SW 1271 (cell line): ENCODE measurements at regions not wholly inside any gene's neighbourhood (a gene's known extent, or its start where the extent isn't known, plus 50 kb on each side); places are given as distances from the start of the nearest gene placed in this dataset.

Source experiments
- DNase-seq, 2 experiments: peaks; one replicate each; lab custom pipeline; 2025; lab: John Stamatoyannopoulos, UW

DNA sequence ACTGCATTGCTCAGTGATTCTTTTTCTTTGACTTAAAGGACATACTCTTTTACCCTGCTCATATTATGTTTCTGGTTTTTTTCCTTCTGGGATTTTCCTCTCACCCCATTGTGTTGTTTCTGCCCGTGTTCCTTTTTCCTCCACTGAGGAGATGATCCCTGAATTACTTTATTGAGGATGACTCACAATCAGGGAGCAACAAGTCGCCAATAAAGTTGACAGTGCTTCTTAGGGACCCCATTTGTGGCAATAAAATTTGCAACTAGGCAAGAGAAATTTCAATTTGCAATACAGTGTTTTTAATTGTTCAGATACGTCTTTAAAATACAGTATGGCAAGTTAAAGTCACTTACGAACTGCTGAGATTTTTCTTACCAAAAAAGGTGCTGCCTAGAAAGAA is 217.9 kb downstream of the SOX4 start:
- DNase-seq, result no peak

DNA sequence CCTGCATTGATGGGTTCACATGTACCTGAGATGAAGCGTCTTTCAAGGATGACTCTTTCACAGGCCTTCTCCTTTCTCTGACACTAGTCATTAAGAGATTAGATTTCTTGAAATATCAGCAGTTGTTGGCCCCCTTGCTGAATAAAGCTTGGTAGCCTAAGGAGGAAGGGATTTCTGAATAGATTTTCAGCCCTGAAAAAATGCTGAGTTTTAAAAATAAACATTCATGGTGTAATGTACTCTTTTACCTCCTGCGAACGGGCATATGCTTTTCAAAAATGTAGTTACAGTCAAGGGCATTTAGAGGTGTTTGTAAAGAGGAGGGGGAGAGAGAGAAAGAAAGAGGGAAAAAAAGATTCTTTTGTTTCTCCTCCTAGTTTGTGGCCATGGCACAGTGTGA is 222.7 kb downstream of the SOX4 start:
- no peak for DNase-seq

DNA sequence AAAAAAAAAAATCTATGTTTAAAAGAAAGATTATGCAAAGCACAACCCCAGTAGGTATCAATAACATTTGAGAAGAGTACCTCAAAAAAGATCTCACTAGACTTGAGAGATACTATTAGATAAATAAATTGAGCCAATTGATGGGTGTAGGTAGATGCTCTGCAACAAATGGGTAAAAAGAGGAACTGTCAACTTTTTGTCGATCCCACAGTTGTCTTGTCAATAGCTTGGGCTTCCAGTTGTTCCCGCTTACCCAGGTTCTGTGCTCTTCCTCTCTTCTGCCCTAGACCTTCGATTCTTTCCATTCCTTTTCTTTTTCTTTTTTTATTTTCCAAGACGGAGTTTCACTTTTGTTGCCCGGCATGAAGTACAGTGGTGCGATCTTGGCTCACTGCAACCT is 226.9 kb downstream of the SOX4 start:
- no peak for DNase-seq

DNA sequence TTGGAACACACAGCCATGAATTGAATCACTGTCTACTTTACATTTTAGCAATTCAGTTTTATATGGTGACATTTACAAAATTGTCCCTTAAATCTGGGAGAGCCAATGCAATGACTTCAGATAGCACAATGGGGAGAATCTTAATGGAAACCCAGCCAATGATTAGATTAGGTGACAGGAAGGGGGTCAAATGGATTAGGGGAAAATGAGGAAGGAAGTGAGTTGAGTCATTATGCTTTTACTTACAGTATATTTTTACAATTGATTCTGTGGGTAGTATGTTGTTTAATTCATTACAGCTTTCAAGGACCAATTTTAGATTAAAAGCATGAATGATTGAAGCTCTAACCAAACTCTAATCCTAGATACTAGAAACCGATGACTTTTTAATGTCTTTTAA is 229.8 kb downstream of the SOX4 start:
- no peak for DNase-seq

DNA sequence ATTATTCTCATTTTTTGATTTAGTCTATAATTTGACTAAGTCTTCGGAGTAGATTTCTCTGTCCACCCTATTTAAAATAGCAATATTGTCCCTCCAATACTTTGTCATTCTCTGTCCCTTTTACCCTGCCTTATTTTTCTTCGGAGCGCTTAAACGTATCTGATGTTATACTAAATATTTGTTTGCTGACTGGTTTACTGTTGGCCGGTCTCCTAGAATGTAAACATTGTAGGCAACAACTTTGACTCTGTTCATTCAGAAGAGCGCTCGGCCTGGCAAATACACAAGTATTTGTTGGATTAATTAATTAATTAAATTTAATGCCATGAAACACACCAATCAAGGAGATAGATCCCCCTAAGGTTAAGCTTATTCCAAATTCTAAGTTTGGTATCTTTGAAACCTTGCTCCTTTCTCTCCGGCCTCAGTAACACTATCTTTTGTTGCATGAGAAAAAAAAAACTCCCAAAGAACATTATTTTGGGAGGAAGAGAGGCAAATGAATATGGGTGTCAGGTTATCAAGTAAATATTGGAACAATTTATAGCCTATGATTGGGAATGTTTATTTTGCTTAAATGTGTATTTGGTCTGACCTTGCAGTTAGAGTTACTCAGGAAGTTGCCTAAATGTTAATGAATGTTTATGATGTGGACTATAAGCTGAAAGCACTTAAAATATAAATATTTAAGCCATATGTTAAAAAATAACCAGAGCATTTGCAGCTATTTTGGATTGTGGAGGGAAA is 231.1 kb downstream of the SOX4 start:
- no peak for DNase-seq

DNA sequence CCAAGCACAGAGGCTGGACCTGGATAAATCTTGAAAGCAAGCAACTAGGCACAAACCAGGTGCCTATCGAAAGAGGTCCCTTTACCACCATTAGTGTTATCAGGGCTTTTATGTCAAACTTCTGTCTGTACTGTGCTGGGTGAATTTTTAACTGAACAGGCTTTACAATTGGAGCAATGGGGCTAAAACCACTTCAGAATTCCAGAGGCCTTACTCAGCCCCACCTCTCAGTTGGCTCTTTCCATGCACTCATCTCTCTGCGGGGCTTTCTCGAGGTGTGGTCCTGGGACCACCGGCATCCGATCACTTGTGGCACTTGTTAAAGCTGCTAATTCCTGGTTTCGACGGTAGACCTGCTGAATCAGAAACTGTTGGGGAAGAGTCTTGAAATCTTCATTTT is 232.5 kb downstream of the SOX4 start:
- no peak for DNase-seq

DNA sequence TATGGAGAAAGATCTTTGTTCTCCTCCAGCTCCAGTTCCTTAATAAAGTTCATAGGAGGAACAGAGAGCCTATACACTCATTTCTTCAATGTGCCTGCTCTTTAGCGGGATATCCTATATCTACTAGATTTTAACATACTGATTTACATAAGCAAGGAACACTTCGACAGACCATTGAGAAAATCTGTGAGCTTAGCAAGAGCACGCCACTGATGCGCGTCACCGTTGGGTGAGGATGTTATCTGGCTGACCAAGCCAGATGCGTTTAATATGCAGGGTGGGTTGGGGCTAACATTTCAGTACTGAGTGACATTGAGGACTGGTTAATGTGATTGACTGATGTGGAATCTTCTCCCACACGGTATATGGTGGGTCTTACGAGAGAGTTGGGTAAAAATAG is 233.4 kb downstream of the SOX4 start:
- no peak for DNase-seq

DNA sequence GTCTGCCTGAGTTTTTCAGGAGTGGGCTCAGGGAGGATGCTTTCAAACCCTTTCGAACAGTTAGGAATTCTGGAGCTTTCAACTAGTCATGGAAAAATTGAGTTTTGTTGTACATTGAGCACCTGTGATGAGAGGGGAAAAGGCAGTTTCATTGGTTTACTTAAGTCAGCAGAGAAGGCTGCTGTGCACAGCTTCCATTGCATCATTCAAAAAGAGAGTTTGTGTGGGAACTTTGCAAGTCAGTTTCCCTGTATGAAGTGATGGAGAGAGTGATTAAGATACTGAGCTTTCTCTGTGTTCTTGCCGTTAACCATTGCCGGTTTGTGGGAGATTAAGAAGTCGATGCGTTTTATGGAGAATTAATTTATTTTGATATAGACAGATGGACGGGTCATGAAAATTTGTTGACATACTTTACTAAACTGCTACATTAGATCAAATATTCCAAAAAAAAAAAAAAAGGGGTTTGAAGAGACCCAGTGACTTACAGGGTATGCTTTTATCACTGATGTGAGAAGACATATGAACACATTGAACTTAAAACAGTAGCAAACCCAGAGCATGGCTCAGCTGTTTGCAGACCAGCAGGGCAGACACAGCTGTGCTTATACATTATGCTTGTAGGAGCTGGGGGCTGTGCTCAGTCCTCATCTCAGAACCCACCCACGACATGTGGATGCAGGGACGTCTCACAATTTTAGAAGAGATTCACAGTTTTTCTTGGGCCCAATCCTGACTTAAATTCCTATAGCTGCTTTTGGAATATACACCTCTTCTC is 234.1 kb downstream of the SOX4 start:
- no peak for DNase-seq

DNA sequence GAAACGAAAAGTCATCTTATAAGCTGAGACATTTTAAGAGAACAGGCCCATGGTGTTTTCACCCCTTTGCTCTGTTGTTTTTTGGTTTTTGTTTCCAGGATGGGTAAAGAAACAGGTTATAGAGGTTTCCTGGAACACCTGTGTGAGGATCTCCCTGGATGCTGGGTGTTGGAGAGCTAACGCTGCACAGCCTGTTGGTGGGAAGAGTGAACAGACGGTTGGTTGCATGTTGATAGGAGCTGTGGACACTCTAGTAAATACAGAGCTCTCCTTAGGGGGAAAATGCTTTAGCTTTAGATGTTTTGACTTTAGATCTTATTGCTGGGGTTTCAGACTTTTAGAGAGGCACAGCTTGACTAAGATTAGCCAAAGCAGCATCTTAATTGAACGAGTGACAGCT is 235.2 kb downstream of the SOX4 start:
- no peak for DNase-seq

DNA sequence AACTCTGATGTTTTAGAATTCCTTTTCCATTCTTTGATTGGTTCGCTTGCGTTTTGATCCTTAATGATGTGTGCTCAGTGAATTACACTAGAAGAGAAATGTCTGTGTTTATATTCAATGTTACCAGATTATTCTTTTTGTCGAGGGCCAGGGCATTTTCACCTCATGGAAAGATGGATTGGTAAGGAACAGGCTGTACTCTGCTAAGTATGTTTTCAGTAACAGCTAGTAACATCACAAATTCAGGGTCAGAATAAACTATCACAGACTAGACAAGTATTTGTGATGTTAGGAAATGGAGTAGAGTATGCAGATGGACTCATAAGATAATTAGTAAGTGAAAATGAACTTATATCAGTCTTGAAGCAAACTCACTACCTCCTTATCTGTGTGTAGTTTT is 235.6 kb downstream of the SOX4 start:
- DNase-seq, result no peak

DNA sequence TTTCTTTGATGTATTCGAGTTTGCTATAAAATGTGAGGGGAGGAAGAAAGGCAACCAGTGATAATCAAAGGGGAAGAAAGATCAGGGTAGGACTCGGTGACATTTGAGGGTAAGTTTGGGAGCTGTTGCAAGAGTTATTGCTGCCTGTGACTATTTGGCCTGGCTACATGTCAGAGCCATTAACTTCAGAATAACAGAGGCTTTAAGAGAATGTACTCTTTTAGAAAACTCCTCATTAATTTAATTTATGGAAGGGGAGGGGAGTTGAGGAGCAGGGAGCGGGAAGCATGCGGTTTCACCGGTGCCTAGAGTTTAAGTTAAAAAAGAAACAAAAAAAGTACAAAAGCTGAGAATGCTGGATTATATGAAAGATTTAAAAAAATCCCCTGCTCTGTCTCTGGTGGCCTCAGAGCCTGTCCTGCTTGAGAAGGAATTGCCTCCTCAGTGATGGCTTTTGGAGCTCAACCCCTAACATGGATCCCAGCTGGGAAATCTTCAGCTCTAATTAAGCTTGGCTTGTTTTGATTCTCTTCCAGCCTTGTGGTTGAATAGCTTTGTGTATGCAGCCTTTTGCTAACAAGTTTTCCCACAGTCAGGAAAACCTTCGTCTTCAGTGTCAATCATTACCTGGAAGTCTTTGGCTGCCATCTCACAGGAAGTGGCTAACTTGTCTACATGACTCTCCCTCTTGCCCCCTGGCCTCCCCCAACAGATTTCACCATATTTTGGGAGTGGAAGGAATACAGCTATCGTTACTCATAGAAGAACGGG is 238.2 kb downstream of the SOX4 start:
- no peak for DNase-seq

DNA sequence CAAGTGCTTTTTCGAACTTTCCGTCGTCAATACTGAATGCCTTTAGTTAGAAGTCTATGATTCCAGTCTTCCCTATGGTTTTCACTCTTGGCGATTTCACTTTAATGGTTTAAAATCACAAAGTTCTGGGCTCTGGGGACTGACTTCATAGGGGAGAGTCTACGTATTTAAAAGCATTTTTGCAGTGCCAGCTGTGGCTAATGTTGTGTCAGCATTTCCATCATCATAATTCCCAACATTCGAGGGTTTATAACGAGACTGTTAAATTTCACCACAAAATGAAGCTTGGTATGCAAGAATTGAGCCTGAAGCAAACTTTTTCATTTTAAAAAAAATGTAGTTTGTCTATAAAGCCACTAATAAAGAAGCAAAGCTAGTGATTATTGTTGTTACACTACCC is 242.7 kb downstream of the SOX4 start:
- DNase-seq, result no peak

DNA sequence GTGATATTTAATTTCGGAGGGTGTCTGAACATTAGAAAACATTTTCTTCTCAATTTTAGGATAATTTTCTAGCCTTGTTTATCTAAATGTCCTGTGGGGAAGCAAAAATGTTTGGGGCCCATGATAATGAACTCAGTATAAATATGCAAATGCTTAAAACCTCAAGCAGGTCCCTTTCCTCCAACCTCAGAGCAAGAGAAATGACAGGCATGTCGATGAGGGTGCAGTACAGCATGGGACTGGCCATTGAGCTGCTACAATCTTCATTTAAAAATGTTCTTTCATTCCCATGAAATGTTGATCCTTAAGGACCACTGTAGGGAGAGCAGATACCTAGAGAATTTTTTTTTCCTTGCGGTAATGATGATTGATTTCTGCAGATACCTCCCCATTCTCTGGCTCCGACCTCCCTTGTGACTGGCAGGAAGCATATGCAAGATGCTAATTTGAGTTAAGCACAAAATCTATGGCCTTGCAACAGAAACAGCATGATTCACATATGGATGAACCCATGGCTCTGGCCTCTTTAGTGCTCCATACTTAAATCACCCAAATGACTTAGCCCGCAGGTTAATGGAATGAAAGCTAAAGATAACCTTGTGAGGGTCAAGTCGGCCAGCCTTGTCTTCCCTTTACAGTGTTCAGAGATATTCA is 243.3 kb downstream of the SOX4 start:
- DNase-seq, result no peak

DNA sequence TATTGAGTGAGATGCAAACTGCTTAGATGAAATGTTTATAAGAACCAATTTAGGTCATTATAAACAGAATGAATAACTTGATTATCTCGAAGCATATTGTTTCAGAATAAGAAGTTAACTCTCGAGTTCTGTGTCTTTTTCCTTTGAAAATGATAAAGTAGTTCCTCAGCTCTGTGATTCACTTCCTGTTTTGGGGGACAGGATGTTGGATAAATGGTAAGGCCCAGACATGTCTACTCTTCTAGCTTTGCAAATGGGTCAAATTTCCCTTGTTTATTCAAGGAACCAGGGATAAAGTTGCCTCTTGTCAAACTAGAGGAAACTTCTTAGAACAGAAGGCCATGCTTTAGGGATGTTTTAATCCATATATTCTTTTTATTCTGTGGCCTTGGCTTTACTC is 246.9 kb downstream of the SOX4 start:
- no peak for DNase-seq

DNA sequence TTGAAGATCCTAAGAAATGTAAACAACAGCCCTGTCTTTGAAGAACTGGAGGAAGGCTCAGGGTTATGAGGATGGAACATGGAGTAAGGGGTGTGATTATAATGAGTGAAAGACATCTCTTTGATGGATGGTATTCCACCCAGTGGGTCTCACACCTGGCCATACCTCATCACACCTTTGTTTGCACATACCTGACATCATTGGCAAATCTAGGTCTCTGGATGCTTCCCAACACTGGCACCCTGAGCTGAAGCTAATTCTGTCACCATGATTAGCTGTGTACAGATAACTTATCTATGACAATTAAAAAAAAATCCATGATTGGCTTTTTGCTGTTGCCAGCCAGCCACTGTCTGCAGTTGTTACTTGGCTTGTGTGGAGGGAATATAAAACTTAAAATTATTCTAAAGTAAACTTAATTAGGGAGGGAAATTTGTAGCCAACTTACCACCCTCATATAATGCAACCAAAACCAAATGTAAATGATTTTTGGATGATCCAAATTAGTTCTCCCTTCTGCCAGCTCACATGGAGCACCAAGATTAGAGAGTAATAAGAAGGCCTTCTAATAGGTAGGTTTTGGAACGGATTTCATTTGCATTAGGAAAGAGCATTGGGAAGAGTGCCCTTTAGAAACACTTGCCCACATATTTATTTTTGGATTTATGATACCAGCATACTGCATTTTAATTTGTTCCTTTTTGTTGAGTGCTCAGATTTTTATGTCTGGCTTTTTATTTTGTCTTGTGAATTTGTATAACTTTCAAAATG is 249.5 kb downstream of the SOX4 start:
- DNase-seq, result no peak

DNA sequence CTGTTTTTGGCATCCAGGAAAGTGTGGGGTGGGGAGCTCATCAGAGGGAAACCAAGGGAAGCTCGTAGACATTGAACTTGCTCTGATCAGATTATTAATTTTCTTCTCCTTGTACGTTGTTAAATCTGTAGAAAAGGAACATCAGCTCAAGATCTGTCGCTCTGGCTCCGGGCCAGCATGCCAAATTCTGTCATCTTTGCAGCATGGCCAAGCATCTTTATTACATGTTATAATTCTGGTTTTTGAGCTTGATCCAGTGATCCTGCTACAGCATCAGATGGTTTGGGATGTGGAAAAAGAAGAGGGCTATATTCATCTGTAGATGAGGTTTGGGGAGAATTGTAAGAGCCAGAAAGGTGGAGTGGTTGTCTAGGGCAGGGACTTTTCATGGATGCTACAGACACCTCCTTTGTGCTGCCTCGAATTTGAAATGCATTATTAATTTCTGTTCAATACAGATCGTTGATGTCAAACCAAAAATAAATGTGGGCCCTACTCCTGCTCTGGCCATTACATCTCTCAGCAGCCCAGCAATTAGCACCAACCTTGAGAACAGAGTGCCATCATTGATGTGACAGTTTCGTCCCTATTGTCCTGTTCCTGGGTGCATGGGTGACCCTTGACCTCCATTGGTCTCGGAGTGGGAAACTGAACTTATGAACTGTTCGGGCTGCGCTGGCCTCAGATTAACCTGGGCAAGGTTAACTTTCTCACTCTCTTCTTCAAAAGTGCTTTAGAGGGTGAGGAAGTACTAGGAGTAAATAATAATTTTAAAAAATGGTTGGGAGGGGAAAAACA is 250.8 kb downstream of the SOX4 start:
- no peak for DNase-seq

DNA sequence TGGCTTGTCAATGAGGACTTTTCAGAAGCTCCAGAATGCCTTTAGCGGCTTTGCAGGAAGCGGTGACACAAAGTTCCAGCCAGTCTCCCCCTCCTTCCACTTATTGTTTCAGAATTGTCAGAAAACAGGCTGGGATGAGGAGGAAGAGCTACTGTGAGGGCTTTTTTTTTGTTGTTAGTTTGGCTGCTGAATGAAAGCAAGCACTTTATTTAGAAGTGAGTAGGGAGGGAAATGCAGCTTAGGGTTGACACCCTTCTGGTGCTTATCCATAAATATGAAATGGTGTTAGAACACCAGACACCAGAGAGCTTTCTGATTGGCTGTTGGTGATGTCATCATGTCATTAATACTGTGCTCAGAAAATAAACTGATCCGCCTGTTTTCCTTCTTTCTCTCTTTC is 251.5 kb downstream of the SOX4 start:
- DNase-seq, result no peak

DNA sequence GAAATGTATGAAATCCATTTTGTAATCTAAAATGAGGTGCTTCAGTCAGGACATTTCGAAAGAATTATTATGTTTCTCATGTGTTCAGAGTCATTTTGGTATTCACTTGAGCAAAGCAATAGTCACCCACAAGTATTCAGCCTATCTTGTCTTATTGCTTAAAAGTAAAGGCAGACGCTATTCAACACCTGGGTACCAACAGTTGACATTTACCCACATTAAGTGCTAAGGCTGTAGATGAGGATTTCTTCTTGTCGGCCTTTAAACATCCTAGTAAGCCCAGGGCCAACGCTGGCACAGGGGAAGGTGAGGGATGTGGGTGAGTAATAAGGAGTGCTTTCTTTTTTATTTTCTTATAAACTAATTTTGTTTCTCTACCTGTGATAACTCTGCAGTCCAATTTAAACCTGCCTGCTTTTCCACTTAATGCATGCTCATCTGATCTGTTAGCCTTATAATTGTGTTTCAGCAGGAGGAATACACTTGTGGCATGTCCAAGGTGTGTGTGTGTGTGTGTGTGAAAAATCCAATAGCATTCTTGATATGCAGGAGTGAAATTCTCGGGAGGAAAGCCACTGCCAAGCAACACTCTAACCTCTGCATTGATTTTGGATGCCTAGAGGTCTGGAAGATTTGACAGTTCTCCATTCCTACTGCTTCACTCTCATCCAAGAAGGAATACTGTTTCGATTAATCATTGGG is 252.0 kb downstream of the SOX4 start:
- DNase-seq, result no peak

DNA sequence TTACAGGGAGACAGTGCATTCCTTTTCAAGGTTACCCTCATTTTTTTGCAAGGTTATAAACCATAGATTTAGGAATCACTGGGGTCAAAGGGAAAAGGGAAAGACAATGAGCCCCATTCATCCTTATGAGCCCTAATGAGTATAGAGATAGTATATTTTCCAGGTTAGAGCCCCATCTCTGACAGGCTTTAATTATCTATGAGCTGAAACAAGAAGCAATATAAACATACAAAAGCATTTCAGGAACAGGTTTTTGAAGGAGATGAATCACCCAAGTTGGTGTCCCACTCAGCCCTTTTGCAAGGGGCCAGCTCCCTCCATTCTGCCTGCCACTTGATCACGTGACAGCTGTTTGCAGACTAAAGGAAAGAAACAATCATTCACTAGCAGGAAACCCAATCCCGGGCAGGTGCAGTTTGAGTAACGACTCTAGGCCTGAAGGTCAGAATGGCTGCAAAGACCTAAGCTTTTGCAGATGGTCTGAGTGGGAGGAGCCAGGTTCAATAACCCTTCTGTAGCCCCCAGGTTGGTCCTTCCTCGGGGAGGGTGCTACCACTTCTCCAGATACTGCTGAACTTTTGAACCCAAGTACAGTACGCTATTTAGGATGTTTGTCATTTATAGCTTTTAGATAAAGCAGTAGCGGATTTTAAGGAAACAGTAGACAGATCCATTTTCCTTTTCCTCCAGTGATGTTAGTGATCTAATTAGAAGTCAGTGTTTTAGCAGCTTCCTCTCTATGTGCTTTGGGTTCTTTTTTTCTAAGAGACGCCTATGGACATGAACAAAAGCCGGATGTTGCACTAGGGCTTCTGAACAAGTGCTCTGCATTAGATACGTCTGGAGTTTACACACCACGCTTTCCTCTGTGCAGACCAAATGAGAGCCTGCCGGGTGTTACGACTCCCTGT is 253.2 kb downstream of the SOX4 start:
- DNase-seq, result no peak
